ENCODE measurements at regions not wholly inside any gene's neighbourhood (a gene's known extent, or its start where the extent isn't known, plus 50 kb on each side); places are given as distances from the start of the nearest gene placed in this dataset.

- Histone ChIP-seq H3K9me2 (ENCODE audit: insufficient read depth) (no peaks in the 10 kb centered on the region), H2AFZ (no peak overlapping the region), H3F3A (replicated peaks; ENCODE audit: low read depth) (no peaks in the 10 kb centered on the region), H4K20me1 (replicated peaks; ENCODE audit: insufficient read depth) (no peaks in the 10 kb centered on the region), H3K4me2 (no peak overlapping the region), H3K4me1 (ENCODE audit: insufficient read depth) (peaks cover 13% of the 10 kb centered on the region), H3K36me3 (ENCODE audit: insufficient read depth) (no peaks in the 10 kb centered on the region), H3K27ac (ENCODE audit: low read depth) (no peak overlapping the region), H3K79me2 (replicated peaks; ENCODE audit: insufficient read depth) (no peaks in the 10 kb centered on the region), H3K27me3 (ENCODE audit: insufficient read depth) (no peaks in the 10 kb centered on the region), H3K4me3 (no peak overlapping the region)
- Mint-ChIP-seq H3K27ac (no peak overlapping the region), H3K9me3 (no peaks in the 10 kb centered on the region), H3K4me1 (peaks cover 9% of the 10 kb centered on the region), H3K4me3 (no peak overlapping the region), H3K27me3 (ENCODE audit: insufficient read depth, low read depth, poor library complexity) (no peaks in the 10 kb centered on the region), H3K36me3 (ENCODE audit: low read depth) (no peaks in the 10 kb centered on the region)
- TF ChIP-seq POLR2AphosphoS5 (IDR thresholded peaks at IDR 0.05; ENCODE audit: low read depth), result no peak
- no peak for TF ChIP-seq EZH2 (IDR thresholded peaks at IDR 0.05; ENCODE audit: low read depth, unreplicated experiment)
- TF ChIP-seq NANOG (IDR thresholded peaks at IDR 0.05; ENCODE audit: borderline replicate concordance), result no peak
- no peak for TF ChIP-seq ZNF114 (CRISPR knock-in tag; IDR thresholded peaks at IDR 0.05)
- DNase-seq (ENCODE audit: low spot score) (no peak), ATAC-seq (no peak)
Observed at GRCh38 chr4:13316354-13316753, 167.8 kb downstream of the RAB28 start.

- ATAC-seq (no peak), DNase-seq (ENCODE audit: low spot score) (no peak)
- Mint-ChIP-seq H3K36me3 (ENCODE audit: low read depth) (no peaks in the 10 kb centered on the region), H3K27ac (no peak overlapping the region), H3K27me3 (ENCODE audit: insufficient read depth, low read depth, poor library complexity) (no peaks in the 10 kb centered on the region), H3K9me3 (no peaks in the 10 kb centered on the region), H3K4me1 (peaks cover 13% of the 10 kb centered on the region), H3K4me3 (no peak overlapping the region)
- Histone ChIP-seq H3F3A (replicated peaks; ENCODE audit: low read depth) (no peaks in the 10 kb centered on the region), H3K4me3 (no peak overlapping the region), H4K20me1 (replicated peaks; ENCODE audit: insufficient read depth) (no peaks in the 10 kb centered on the region), H3K27me3 (ENCODE audit: insufficient read depth) (no peaks in the 10 kb centered on the region), H3K9me2 (ENCODE audit: insufficient read depth) (no peaks in the 10 kb centered on the region; the same call in 1 of the 2 replicates), H3K36me3 (ENCODE audit: insufficient read depth) (no peaks in the 10 kb centered on the region), H3K4me2 (no peak overlapping the region), H3K79me2 (replicated peaks; ENCODE audit: insufficient read depth) (no peaks in the 10 kb centered on the region), H2AFZ (no peak overlapping the region), H3K4me1 (ENCODE audit: insufficient read depth) (peaks cover 23% of the 10 kb centered on the region), H3K27ac (ENCODE audit: low read depth) (no peak overlapping the region)
- no peak for TF ChIP-seq NANOG (IDR thresholded peaks at IDR 0.05; ENCODE audit: borderline replicate concordance)
- TF ChIP-seq EZH2 (IDR thresholded peaks at IDR 0.05; ENCODE audit: low read depth, unreplicated experiment), result no peak
- no peak for TF ChIP-seq CREB1 (CRISPR knock-in tag; IDR thresholded peaks at IDR 0.05; ENCODE audit: low read depth)
- no peak for TF ChIP-seq ZNF114 (CRISPR knock-in tag; IDR thresholded peaks at IDR 0.05)
- no peak for TF ChIP-seq CTCF (conservative IDR thresholded peaks at IDR 0.05; ENCODE audit: low read depth in 2 of 2)
- no peak for TF ChIP-seq EZH2phosphoT487 (IDR thresholded peaks at IDR 0.05; ENCODE audit: unreplicated experiment)
- no peak for TF ChIP-seq ETS1 (IDR thresholded peaks at IDR 0.05)
- TF ChIP-seq STAT1 (IDR thresholded peaks at IDR 0.05; ENCODE audit: unreplicated experiment), result no peak
Observed at GRCh38 chr4:13313856-13314255, 170.3 kb downstream of the RAB28 start.
